ENCODE measurements at regions not wholly inside any gene's neighbourhood (a gene's known extent, or its start where the extent isn't known, plus 50 kb on each side); places are given as distances from the start of the nearest gene placed in this dataset.

- Mint-ChIP-seq H3K4me3 (no peak overlapping the region), H3K9me3 (ENCODE audit: insufficient read depth) (no peaks in the 10 kb centered on the region), H3K4me1 (ENCODE audit: low read depth) (peaks cover 9% of the 10 kb centered on the region), H3K27me3 (ENCODE audit: low read depth) (no peaks in the 10 kb centered on the region), H3K36me3 (ENCODE audit: low read depth) (no peaks in the 10 kb centered on the region), H3K27ac (no peak overlapping the region)
- POLR2A ChIA-PET, result no interaction called here
- DNase-seq (no peak), ATAC-seq (no peak)
- CTCF ChIA-PET, result interaction anchor here (0.9 to 1.3 kb wide), 2 partner anchors 8 to 9 kb away, joined by 4 read pairs; no protein-coding TSS in a partner anchor
Measured at GRCh38 chr2:59896499-59897245, 656.8 kb downstream of the BCL11A start.

- no peak for ATAC-seq
- Mint-ChIP-seq H3K27me3 (ENCODE audit: low read depth) (no peaks in the 10 kb centered on the region), H3K9me3 (ENCODE audit: insufficient read depth) (no peaks in the 10 kb centered on the region), H3K27ac (no peak overlapping the region), H3K36me3 (ENCODE audit: low read depth) (no peaks in the 10 kb centered on the region), H3K4me3 (no peak overlapping the region), H3K4me1 (ENCODE audit: low read depth) (peaks cover 19% of the 10 kb centered on the region)
- ChIA-PET CTCF (no interaction called here), POLR2A (no interaction called here)
- DNase-seq, result no peak
Measured at GRCh38 chr2:59893612-59894011, 659.8 kb downstream of the BCL11A start.

- Mint-ChIP-seq H3K36me3 (ENCODE audit: low read depth) (no peaks in the 10 kb centered on the region), H3K4me1 (ENCODE audit: low read depth) (peaks cover 31% of the 10 kb centered on the region), H3K4me3 (no peak overlapping the region), H3K27me3 (ENCODE audit: low read depth) (no peaks in the 10 kb centered on the region), H3K9me3 (ENCODE audit: insufficient read depth) (no peaks in the 10 kb centered on the region), H3K27ac (no peak overlapping the region)
- no peak for DNase-seq
- POLR2A ChIA-PET, result no interaction called here
- no peak for ATAC-seq
- CTCF ChIA-PET, result no interaction called here
Measured at GRCh38 chr2:59892398-59892797, 661.1 kb downstream of the BCL11A start.

GRCh38 chr2:59889305-59889704 is 664.1 kb downstream of the BCL11A start:
- peaks cover 45% of the 10 kb centered on the region for H3K4me1 Mint-ChIP-seq (ENCODE audit: low read depth)
- no peak overlapping the region for H3K27ac Mint-ChIP-seq
- ChIA-PET CTCF (interaction anchor here (1.1 to 1.8 kb wide), 2 partner anchors 8 to 661 kb away, joined by 4 to 6 read pairs; no protein-coding TSS in a partner anchor), POLR2A (no interaction called here)
- H3K4me3 Mint-ChIP-seq, result no peak overlapping the region
- no peaks in the 10 kb centered on the region for H3K9me3 Mint-ChIP-seq (ENCODE audit: insufficient read depth)
- ATAC-seq, result no peak
- no peaks in the 10 kb centered on the region for H3K27me3 Mint-ChIP-seq (ENCODE audit: low read depth)
- no peaks in the 10 kb centered on the region for H3K36me3 Mint-ChIP-seq (ENCODE audit: low read depth)
- DNase-seq, result no peak

GRCh38 chr2:59888706-59889105 is 664.7 kb downstream of the BCL11A start:
- CTCF ChIA-PET, result interaction anchor here (0.8 to 1.8 kb wide), 5 partner anchors 8 to 1126 kb away, joined by 3 to 6 read pairs (median 3); no protein-coding TSS in a partner anchor

GRCh38 chr2:59888015-59888414 is 665.4 kb downstream of the BCL11A start:
- Mint-ChIP-seq H3K27me3 (ENCODE audit: low read depth) (no peaks in the 10 kb centered on the region), H3K36me3 (ENCODE audit: low read depth) (no peaks in the 10 kb centered on the region), H3K4me3 (peak overlapping the region; percentile 38), H3K9me3 (ENCODE audit: insufficient read depth) (no peaks in the 10 kb centered on the region), H3K4me1 (ENCODE audit: low read depth) (peaks cover 45% of the 10 kb centered on the region), H3K27ac (peak overlapping the region; percentile 64)
- peak; percentile 99 for ATAC-seq
- ChIA-PET CTCF (interaction anchor here (0.6 to 1.8 kb wide), 10 partner anchors 9 to 1179 kb away, joined by 3 to 6 read pairs (median 3); no protein-coding TSS in a partner anchor), POLR2A (no interaction called here)
- DNase-seq, result peak; percentile 81

More at GRCh38 chr2:59888706-59889105, 664.7 kb downstream of the BCL11A start:
- Mint-ChIP-seq H3K36me3 (ENCODE audit: low read depth) (no peaks in the 10 kb centered on the region), H3K4me3 (no peak overlapping the region), H3K4me1 (ENCODE audit: low read depth) (peaks cover 45% of the 10 kb centered on the region), H3K9me3 (ENCODE audit: insufficient read depth) (no peaks in the 10 kb centered on the region), H3K27me3 (ENCODE audit: low read depth) (no peaks in the 10 kb centered on the region), H3K27ac (peak overlapping the region; percentile 64)
- POLR2A ChIA-PET, result no interaction called here
- DNase-seq (no peak), ATAC-seq (no peak)

GRCh38 chr2:59887366-59887765 is 666.1 kb downstream of the BCL11A start:
- no peak for ATAC-seq
- H3K36me3 Mint-ChIP-seq (ENCODE audit: low read depth), result no peaks in the 10 kb centered on the region
- H3K4me3 Mint-ChIP-seq, result peak overlapping the region; percentile 38
- peak overlapping the region; percentile 64 for H3K27ac Mint-ChIP-seq
- ChIA-PET POLR2A (no interaction called here), CTCF (interaction anchor here (0.7 to 1.8 kb wide), 5 partner anchors 10 to 786 kb away, joined by 3 to 6 read pairs (median 3); no protein-coding TSS in a partner anchor)
- peaks cover 45% of the 10 kb centered on the region for H3K4me1 Mint-ChIP-seq (ENCODE audit: low read depth)
- no peaks in the 10 kb centered on the region for H3K9me3 Mint-ChIP-seq (ENCODE audit: insufficient read depth)
- H3K27me3 Mint-ChIP-seq (ENCODE audit: low read depth), result no peaks in the 10 kb centered on the region
- DNase-seq, result no peak

- no peak for ATAC-seq
- no peaks in the 10 kb centered on the region for H3K36me3 Mint-ChIP-seq (ENCODE audit: low read depth)
Measured at GRCh38 chr2:59886759-59887158, 666.7 kb downstream of the BCL11A start.

GRCh38 chr2:59885541-59885940 is 667.9 kb downstream of the BCL11A start:
- peak; percentile 42 for DNase-seq
- H3K27ac Mint-ChIP-seq, result peak overlapping the region; percentile 70
- POLR2A ChIA-PET, result interaction anchor here (0.7 kb wide), 1 partner anchor 1426 kb away, joined by 3 read pairs; no protein-coding TSS in a partner anchor
- peak; percentile 28 for ATAC-seq
- no peaks in the 10 kb centered on the region for H3K36me3 Mint-ChIP-seq (ENCODE audit: low read depth)
- no peaks in the 10 kb centered on the region for H3K27me3 Mint-ChIP-seq (ENCODE audit: low read depth)
- peaks cover 37% of the 10 kb centered on the region for H3K4me1 Mint-ChIP-seq (ENCODE audit: low read depth)
- H3K4me3 Mint-ChIP-seq, result peak overlapping the region; percentile 34
- CTCF ChIA-PET, result no interaction called here
- H3K9me3 Mint-ChIP-seq (ENCODE audit: insufficient read depth), result no peaks in the 10 kb centered on the region

More at GRCh38 chr2:59886759-59887158, 666.7 kb downstream of the BCL11A start:
- Mint-ChIP-seq H3K4me3 (no peak overlapping the region), H3K4me1 (ENCODE audit: low read depth) (peaks cover 45% of the 10 kb centered on the region), H3K27me3 (ENCODE audit: low read depth) (no peaks in the 10 kb centered on the region), H3K27ac (peak overlapping the region; percentile 53), H3K9me3 (ENCODE audit: insufficient read depth) (no peaks in the 10 kb centered on the region)
- ChIA-PET POLR2A (no interaction called here), CTCF (no interaction called here)
- no peak for DNase-seq

GRCh38 chr2:59884166-59884565 is 669.3 kb downstream of the BCL11A start:
- Mint-ChIP-seq H3K36me3 (ENCODE audit: low read depth) (no peaks in the 10 kb centered on the region), H3K4me1 (ENCODE audit: low read depth) (peaks cover 37% of the 10 kb centered on the region), H3K27me3 (ENCODE audit: low read depth) (no peaks in the 10 kb centered on the region), H3K9me3 (ENCODE audit: insufficient read depth) (no peaks in the 10 kb centered on the region), H3K27ac (peak overlapping the region; percentile 9), H3K4me3 (no peak overlapping the region)
- DNase-seq, result no peak
- no peak for ATAC-seq
- CTCF ChIA-PET, result no interaction called here
- POLR2A ChIA-PET, result no interaction called here

- ATAC-seq (no peak), DNase-seq (no peak)
- no peaks in the 10 kb centered on the region for H3K36me3 Mint-ChIP-seq (ENCODE audit: low read depth)
- no peak overlapping the region for H3K27ac Mint-ChIP-seq
- no peaks in the 10 kb centered on the region for H3K27me3 Mint-ChIP-seq (ENCODE audit: low read depth)
- ChIA-PET POLR2A (no interaction called here), CTCF (no interaction called here)
- no peak overlapping the region for H3K4me3 Mint-ChIP-seq
- H3K9me3 Mint-ChIP-seq (ENCODE audit: insufficient read depth), result no peaks in the 10 kb centered on the region
- peaks cover 26% of the 10 kb centered on the region for H3K4me1 Mint-ChIP-seq (ENCODE audit: low read depth)
Measured at GRCh38 chr2:59882822-59883221, 670.6 kb downstream of the BCL11A start.

- POLR2A ChIA-PET, result no interaction called here
- CTCF ChIA-PET, result no interaction called here
- Mint-ChIP-seq H3K4me1 (ENCODE audit: low read depth) (peaks cover 21% of the 10 kb centered on the region), H3K4me3 (no peak overlapping the region), H3K9me3 (ENCODE audit: insufficient read depth) (no peaks in the 10 kb centered on the region), H3K36me3 (ENCODE audit: low read depth) (no peaks in the 10 kb centered on the region), H3K27ac (no peak overlapping the region), H3K27me3 (ENCODE audit: low read depth) (no peaks in the 10 kb centered on the region)
- no peak for ATAC-seq
- DNase-seq, result no peak
Measured at GRCh38 chr2:59882279-59882678, 671.2 kb downstream of the BCL11A start.

Data from activated CD8-positive, alpha-beta T cell treated with anti-CD3 and anti-CD28 coated beads, Interleukin-2, amount 10 ng/mL, durations not matched to agents 7 days and 5 days (primary cell).